ENCODE measurements at regions not wholly inside any gene's neighbourhood (a gene's known extent, or its start where the extent isn't known, plus 50 kb on each side); places are given as distances from the start of the nearest gene placed in this dataset.

DNA sequence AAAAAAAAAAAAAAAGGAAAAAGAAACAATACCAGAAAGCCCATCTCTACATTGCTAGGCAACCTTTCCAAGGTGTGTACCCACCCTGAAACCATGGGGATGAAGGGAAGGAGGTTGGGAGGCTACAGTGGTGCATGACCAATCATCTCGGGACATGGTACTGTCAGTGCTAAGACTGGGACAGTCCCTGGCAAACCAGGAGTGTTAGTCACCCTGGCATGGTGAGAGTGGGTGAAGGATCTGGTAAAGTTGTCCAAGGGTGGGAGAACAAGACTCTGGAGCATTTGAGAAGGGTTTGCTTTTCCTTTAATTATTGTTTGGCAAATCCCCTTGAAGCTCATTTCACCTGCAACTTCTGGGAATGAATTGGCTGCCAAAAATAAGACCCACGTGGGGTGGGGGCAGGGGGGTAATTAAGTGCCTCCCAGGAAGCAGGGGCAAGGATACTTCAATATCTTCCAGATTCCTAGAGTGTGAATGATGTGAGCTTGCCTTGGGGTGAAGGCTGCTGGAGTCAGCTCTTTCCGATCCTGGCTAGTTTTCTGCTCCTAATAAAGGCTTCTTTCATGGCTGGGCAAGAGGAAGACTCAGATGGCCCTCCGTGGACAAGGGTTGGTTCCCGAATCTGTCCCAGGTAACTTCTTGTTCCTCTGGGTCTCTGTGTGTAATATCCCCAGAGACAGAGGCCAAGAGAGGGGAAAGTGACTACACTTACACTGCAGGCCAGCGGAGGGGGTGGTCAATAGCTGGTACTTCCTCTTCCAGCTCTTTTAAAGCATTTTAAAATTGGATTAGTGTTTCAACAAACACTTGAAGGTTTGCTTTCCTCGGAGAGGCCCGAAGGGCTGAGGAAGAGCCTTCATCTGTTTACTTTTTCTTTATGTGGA lies 61.6 kb upstream of the SPRY4 start (continued):
- peak; percentile 20; the same call in 1 of the 2 replicates for TF ChIP-seq PAXIP1 (CRISPR knock-in tag; conservative IDR thresholded peaks at IDR 0.05)
- TF ChIP-seq FOXM1 (CRISPR knock-in tag; IDR thresholded peaks at IDR 0.05) = no peak
- no peak for TF ChIP-seq ZNF510 (CRISPR knock-in tag; IDR thresholded peaks at IDR 0.05; ENCODE audit: low read depth)
- 0 out of 2 replicates have a peak, but pooled peaks have one; percentile 46 for TF ChIP-seq ZNF605 (CRISPR knock-in tag; IDR thresholded peaks at IDR 0.05)
- no peak for TF ChIP-seq SOX6 (IDR thresholded peaks at IDR 0.05)
- no peak for TF ChIP-seq SOX6 (CRISPR knock-in tag; IDR thresholded peaks at IDR 0.05)
- no peak for TF ChIP-seq HOXA5 (CRISPR knock-in tag; IDR thresholded peaks at IDR 0.05)
- no peak for TF ChIP-seq TCF12 (IDR thresholded peaks at IDR 0.05)
- TF ChIP-seq TCF12 (CRISPR knock-in tag; IDR thresholded peaks at IDR 0.05) = no peak
- TF ChIP-seq, protein P1, sequence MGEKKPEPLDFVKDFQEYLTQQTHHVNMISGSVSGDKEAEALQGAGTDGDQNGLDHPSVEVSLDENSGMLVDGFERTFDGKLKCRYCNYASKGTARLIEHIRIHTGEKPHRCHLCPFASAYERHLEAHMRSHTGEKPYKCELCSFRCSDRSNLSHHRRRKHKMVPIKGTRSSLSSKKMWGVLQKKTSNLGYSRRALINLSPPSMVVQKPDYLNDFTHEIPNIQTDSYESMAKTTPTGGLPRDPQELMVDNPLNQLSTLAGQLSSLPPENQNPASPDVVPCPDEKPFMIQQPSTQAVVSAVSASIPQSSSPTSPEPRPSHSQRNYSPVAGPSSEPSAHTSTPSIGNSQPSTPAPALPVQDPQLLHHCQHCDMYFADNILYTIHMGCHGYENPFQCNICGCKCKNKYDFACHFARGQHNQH (CRISPR knock-in tag; IDR thresholded peaks at IDR 0.05) = 0 out of 2 replicates have a peak, but pooled peaks have one; percentile 29
- TF ChIP-seq MYPOP (CRISPR knock-in tag; IDR thresholded peaks at IDR 0.05) = no peak
- no peak for TF ChIP-seq FIP1L1 (IDR thresholded peaks at IDR 0.05; ENCODE audit: borderline replicate concordance, insufficient read depth, low read depth, low read length)
